ENCODE measurements at regions not wholly inside any gene's neighbourhood (a gene's known extent, or its start where the extent isn't known, plus 50 kb on each side); places are given as distances from the start of the nearest gene placed in this dataset.

GRCh38 chr11:41519696-41520095, 60.2 kb upstream of the LRRC4C start:
- intact Hi-C loops (cut with DNase I), result no loop called here

GRCh38 chr11:41522391-41522790, 62.9 kb upstream of the LRRC4C start:
- H3K36me3 ChIP-seq (replicated peaks in 1 of 2; ENCODE audit: insufficient read depth in 1 of 2, low read depth in 2 of 2), result no peaks in the 10 kb centered on the region
- no peak overlapping the region for H3K27ac ChIP-seq
- intact Hi-C loops (cut with DNase I), result no loop called here
- ATAC-seq, result no peak
- TF ChIP-seq CTCF (IDR thresholded peaks at IDR 0.05), result no peak
- no peak for TF ChIP-seq POLR2A (IDR thresholded peaks at IDR 0.05)
- no peak for DNase-seq
- H3K4me3 ChIP-seq, result no peak overlapping the region
- H3K9me3 ChIP-seq, result no peaks in the 10 kb centered on the region
- H3K27me3 ChIP-seq, result no peaks in the 10 kb centered on the region
- no peaks in the 10 kb centered on the region for H3K4me1 ChIP-seq

More at GRCh38 chr11:41519696-41520095, 60.2 kb upstream of the LRRC4C start:
- Histone ChIP-seq H3K36me3 (replicated peaks in 1 of 2; ENCODE audit: insufficient read depth in 1 of 2, low read depth in 2 of 2) (no peaks in the 10 kb centered on the region), H3K4me3 (no peak overlapping the region), H3K27me3 (no peaks in the 10 kb centered on the region), H3K9me3 (no peaks in the 10 kb centered on the region), H3K4me1 (no peaks in the 10 kb centered on the region), H3K27ac (no peak overlapping the region)
- DNase-seq (no peak), ATAC-seq (no peak)
- 8 to 34% methylated on average over 1 of the region's 1 CpG for WGBS, 2 donors
- TF ChIP-seq CTCF (IDR thresholded peaks at IDR 0.05) (no peak), POLR2A (IDR thresholded peaks at IDR 0.05) (no peak)

- no peaks in the 10 kb centered on the region for H3K36me3 ChIP-seq (replicated peaks in 1 of 2; ENCODE audit: insufficient read depth in 1 of 2, low read depth in 2 of 2)
- H3K27me3 ChIP-seq, result no peaks in the 10 kb centered on the region
- H3K4me1 ChIP-seq, result no peaks in the 10 kb centered on the region
- DNase-seq, result no peak
- no peak overlapping the region for H3K27ac ChIP-seq
- no peak for ATAC-seq
- intact Hi-C loops (cut with DNase I), result no loop called here
- no peaks in the 10 kb centered on the region for H3K9me3 ChIP-seq
- H3K4me3 ChIP-seq, result no peak overlapping the region
- TF ChIP-seq CTCF (IDR thresholded peaks at IDR 0.05) (no peak), POLR2A (IDR thresholded peaks at IDR 0.05) (no peak)
- 38 to 39% methylated on average over 2 of the region's 2 CpGs for WGBS, 2 donors
Observed at GRCh38 chr11:41522899-41523672, 63.6 kb upstream of the LRRC4C start.

- 67 to 75% methylated on average over 3 of the region's 3 CpGs for WGBS, 2 donors
- no peak for DNase-seq
- Histone ChIP-seq H3K27me3 (no peaks in the 10 kb centered on the region), H3K4me1 (no peaks in the 10 kb centered on the region), H3K4me3 (no peak overlapping the region), H3K9me3 (no peaks in the 10 kb centered on the region), H3K27ac (no peak overlapping the region), H3K36me3 (replicated peaks in 1 of 2; ENCODE audit: insufficient read depth in 1 of 2, low read depth in 2 of 2) (no peaks in the 10 kb centered on the region)
- intact Hi-C loops (cut with DNase I), result no loop called here
- no peak for ATAC-seq
- TF ChIP-seq POLR2A (IDR thresholded peaks at IDR 0.05) (no peak), CTCF (IDR thresholded peaks at IDR 0.05) (no peak)
Observed at GRCh38 chr11:41527530-41527929, 68.1 kb upstream of the LRRC4C start.

- Histone ChIP-seq H3K4me3 (no peak overlapping the region), H3K27ac (no peak overlapping the region), H3K4me1 (no peaks in the 10 kb centered on the region), H3K27me3 (no peaks in the 10 kb centered on the region), H3K36me3 (replicated peaks in 1 of 2; ENCODE audit: insufficient read depth in 1 of 2, low read depth in 2 of 2) (no peaks in the 10 kb centered on the region), H3K9me3 (no peaks in the 10 kb centered on the region)
- DNase-seq (no peak), ATAC-seq (no peak)
- WGBS, 2 donors, result 70 to 73% methylated on average over 7 of the region's 7 CpGs
- TF ChIP-seq POLR2A (IDR thresholded peaks at IDR 0.05) (no peak), CTCF (IDR thresholded peaks at IDR 0.05) (no peak)
- intact Hi-C loops (cut with DNase I), result no loop called here
Observed at GRCh38 chr11:41532413-41532812, 73.0 kb upstream of the LRRC4C start.
